HEK293 (cell line): ENCODE measurements at regions not wholly inside any gene's neighbourhood (a gene's known extent, or its start where the extent isn't known, plus 50 kb on each side); places are given as distances from the start of the nearest gene placed in this dataset.

Source experiments
- CTCF ChIA-PET: fragments of 350-600 bp; formaldehyde crosslinking; extraction: SDS; loops from one replicate; lab custom pipeline; 2021; ENCODE audit warnings: antibody characterized with exemption; lab: Yijun Ruan, JAX
- POLR2A ChIA-PET: fragments of 300-600 bp; formaldehyde crosslinking; extraction: SDS; loops from one replicate; lab custom pipeline; 2020; ENCODE audit warnings: antibody characterized with exemption, inconsistent platforms; lab: Yijun Ruan, JAX
- H3K27ac ChIP-seq: fragments of 200-500 bp; sonication (Bioruptor generic); 2 replicates; pipeline ENCODE4 v1.5.1; 2014; ENCODE audit warnings: low read depth, low read length, control low read depth, inconsistent platforms; ENCODE audit errors: extremely low read depth
- H3K36me3 ChIP-seq, 2 experiments: fragments of 200-500 bp in 1 of 2; sonication (Bioruptor generic) in 1 of 2; 1 replicate in 1 of 2; 2 replicates in 1 of 2; pipeline ENCODE4 v1.5.1; 2014 to 2017; ENCODE audit warnings: inconsistent platforms in 2 of 2, low read length in 2 of 2; ENCODE audit not compliant: control insufficient read depth in 2 of 2, insufficient read depth in 1 of 2
- H3K4me1 ChIP-seq: fragments of 200-500 bp; sonication (Bioruptor generic); 2 replicates; pipeline ENCODE4 v1.5.1; 2014; ENCODE audit warnings: mild to moderate bottlenecking, low read length, inconsistent platforms; ENCODE audit not compliant: control insufficient read depth, insufficient read depth
- H3K4me3 ChIP-seq: 2 replicates; pipeline ENCODE4 v1.5.1; 2011; ENCODE audit warnings: low read depth, mild to moderate bottlenecking, control low read depth, low read length, moderate library complexity
- H3K9me3 ChIP-seq: fragments of 200-500 bp; sonication (Bioruptor generic); 2 replicates; pipeline ENCODE4 v1.5.1; 2014; ENCODE audit warnings: low read depth, low read length, inconsistent platforms; ENCODE audit not compliant: control insufficient read depth, insufficient read depth
- GLI2 ChIP-seq: fragments of 450-650 bp; formaldehyde crosslinking; IDR thresholded peaks from 2 replicates; pipeline ENCODE4; 2017; ENCODE audit warnings: missing biosample characterization, missing genetic modification characterization, low read depth, borderline replicate concordance
- HOXA7 ChIP-seq: sonication (generic); formaldehyde crosslinking; IDR thresholded peaks from 2 replicates; pipeline ENCODE4 v1.8.1; 2022; ENCODE audit warnings: missing genetic modification reagents, borderline replicate concordance
- KLF8 ChIP-seq: fragments of 450-650 bp; formaldehyde crosslinking; IDR thresholded peaks from 2 replicates; pipeline ENCODE4 v1.5.1; 2016; ENCODE audit warnings: missing biosample characterization, missing genetic modification characterization
- PRDM1 ChIP-seq: fragments of 450-650 bp; formaldehyde crosslinking; IDR thresholded peaks from 2 replicates; pipeline ENCODE4; 2016; ENCODE audit warnings: missing biosample characterization, missing genetic modification characterization
- TRIM28 ChIP-seq: IDR thresholded peaks from 2 replicates; pipeline ENCODE4 v1.6.1; 2011; ENCODE audit warnings: low read length, control low read depth, borderline replicate concordance
- TSHZ1 ChIP-seq: fragments of 450-650 bp; formaldehyde crosslinking; IDR thresholded peaks from 2 replicates; pipeline ENCODE4 v1.5.1; 2016; ENCODE audit warnings: missing biosample characterization, missing genetic modification characterization, borderline replicate concordance
- ZFHX2 ChIP-seq: fragments of 450-650 bp; formaldehyde crosslinking; conservative IDR thresholded peaks from 2 replicates; pipeline ENCODE4 v1.5.1; 2016; ENCODE audit warnings: missing biosample characterization, missing genetic modification characterization
- ZNF10 ChIP-seq: fragments of 450-650 bp; formaldehyde crosslinking; IDR thresholded peaks from 2 replicates; pipeline ENCODE4 v1.5.1; 2017; ENCODE audit warnings: missing biosample characterization, missing genetic modification characterization
- ZNF48 ChIP-seq: fragments of 450-650 bp; formaldehyde crosslinking; IDR thresholded peaks from 2 replicates; pipeline ENCODE4 v1.5.1; 2016; ENCODE audit warnings: missing biosample characterization, missing genetic modification characterization
- ZNF514 ChIP-seq: fragments of 450-650 bp; formaldehyde crosslinking; IDR thresholded peaks from 2 replicates; pipeline ENCODE4 v1.5.1; 2016; ENCODE audit warnings: missing biosample characterization, missing genetic modification characterization
- ZNF549 ChIP-seq: fragments of 450-650 bp; IDR thresholded peaks from 2 replicates; pipeline ENCODE4 v1.5.1; 2018; ENCODE audit warnings: missing biosample characterization, missing genetic modification characterization, mild to moderate bottlenecking, inconsistent platforms, moderate library complexity
- ZNF561 ChIP-seq: fragments of 450-650 bp; IDR thresholded peaks from 2 replicates; pipeline ENCODE4 v1.5.1; 2018; ENCODE audit warnings: missing biosample characterization, missing genetic modification characterization, borderline replicate concordance
- ZNF660 ChIP-seq: fragments of 450-650 bp; IDR thresholded peaks from 2 replicates; pipeline ENCODE4 v1.5.1; 2018; ENCODE audit warnings: missing biosample characterization, mild to moderate bottlenecking, missing genetic modification characterization
- ZNF701 ChIP-seq: fragments of 450-650 bp; formaldehyde crosslinking; IDR thresholded peaks from 2 replicates; pipeline ENCODE4 v1.5.1; 2016; ENCODE audit warnings: missing biosample characterization, missing genetic modification characterization
- ZNF776 ChIP-seq: fragments of 450-650 bp; formaldehyde crosslinking; IDR thresholded peaks from 2 replicates; pipeline ENCODE4 v1.5.0; 2017; ENCODE audit warnings: missing biosample characterization, missing genetic modification characterization, borderline replicate concordance
- ZSCAN16 ChIP-seq: fragments of 450-650 bp; formaldehyde crosslinking; IDR thresholded peaks from 2 replicates; pipeline ENCODE4 v1.5.1; 2016; ENCODE audit warnings: missing biosample characterization, missing genetic modification characterization
- TF ChIP-seq, protein P1 (sequence below): fragments of 450-650 bp; formaldehyde crosslinking; IDR thresholded peaks from 2 replicates; pipeline ENCODE4 v1.5.1; 2016; ENCODE audit warnings: missing biosample characterization, missing genetic modification characterization
- TF ChIP-seq, protein P2 (sequence below): fragments of 450-650 bp; formaldehyde crosslinking; IDR thresholded peaks from 2 replicates; pipeline ENCODE4 v1.5.1; 2016; ENCODE audit warnings: missing biosample characterization, missing genetic modification characterization
- TF ChIP-seq, protein P3 (sequence below): fragments of 450-650 bp; formaldehyde crosslinking; IDR thresholded peaks from 2 replicates; pipeline ENCODE4 v1.5.1; 2016; ENCODE audit warnings: missing biosample characterization, missing genetic modification characterization
- TF ChIP-seq, protein P4 (sequence below): fragments of 450-650 bp; formaldehyde crosslinking; IDR thresholded peaks from 2 replicates; pipeline ENCODE4 v1.5.1; 2016; ENCODE audit warnings: missing biosample characterization, missing genetic modification characterization, borderline replicate concordance
- TF ChIP-seq, protein P5 (sequence below): fragments of 450-650 bp; formaldehyde crosslinking; IDR thresholded peaks from 2 replicates; pipeline ENCODE4 v1.5.1; 2016; ENCODE audit warnings: missing biosample characterization, missing genetic modification characterization
- TF ChIP-seq, protein P6 (sequence below): sonication (generic); formaldehyde crosslinking; IDR thresholded peaks from 2 replicates; pipeline ENCODE4 v1.8.1; 2022; ENCODE audit warnings: mild to moderate bottlenecking, moderate library complexity, missing genetic modification reagents

- Histone ChIP-seq H3K4me3 (no peak overlapping the region), H3K4me1 (no peaks in the 10 kb centered on the region), H3K27ac (no peak overlapping the region), H3K36me3 (no peaks in the 10 kb centered on the region), H3K9me3 (no peaks in the 10 kb centered on the region)
- TF ChIP-seq ZSCAN16: no peak
- no peak for TF ChIP-seq TRIM28
- no peak for TF ChIP-seq ZNF10 (tag by site-specific recombination)
- TF ChIP-seq ZNF776: no peak
- TF ChIP-seq KLF8 (tag by site-specific recombination): no peak
- no peak for TF ChIP-seq ZNF48 (tag by site-specific recombination)
- TF ChIP-seq ZNF660 (tag by site-specific recombination): no peak
- no peak for TF ChIP-seq GLI2 (tag by site-specific recombination)
- TF ChIP-seq, protein P1, sequence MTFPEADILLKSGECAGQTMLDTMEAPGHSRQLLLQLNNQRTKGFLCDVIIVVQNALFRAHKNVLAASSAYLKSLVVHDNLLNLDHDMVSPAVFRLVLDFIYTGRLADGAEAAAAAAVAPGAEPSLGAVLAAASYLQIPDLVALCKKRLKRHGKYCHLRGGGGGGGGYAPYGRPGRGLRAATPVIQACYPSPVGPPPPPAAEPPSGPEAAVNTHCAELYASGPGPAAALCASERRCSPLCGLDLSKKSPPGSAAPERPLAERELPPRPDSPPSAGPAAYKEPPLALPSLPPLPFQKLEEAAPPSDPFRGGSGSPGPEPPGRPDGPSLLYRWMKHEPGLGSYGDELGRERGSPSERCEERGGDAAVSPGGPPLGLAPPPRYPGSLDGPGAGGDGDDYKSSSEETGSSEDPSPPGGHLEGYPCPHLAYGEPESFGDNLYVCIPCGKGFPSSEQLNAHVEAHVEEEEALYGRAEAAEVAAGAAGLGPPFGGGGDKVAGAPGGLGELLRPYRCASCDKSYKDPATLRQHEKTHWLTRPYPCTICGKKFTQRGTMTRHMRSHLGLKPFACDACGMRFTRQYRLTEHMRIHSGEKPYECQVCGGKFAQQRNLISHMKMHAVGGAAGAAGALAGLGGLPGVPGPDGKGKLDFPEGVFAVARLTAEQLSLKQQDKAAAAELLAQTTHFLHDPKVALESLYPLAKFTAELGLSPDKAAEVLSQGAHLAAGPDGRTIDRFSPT (tag by site-specific recombination): no peak
- no peak for TF ChIP-seq ZNF701 (tag by site-specific recombination)
- TF ChIP-seq ZNF549 (tag by site-specific recombination): no peak
- TF ChIP-seq, protein P2, sequence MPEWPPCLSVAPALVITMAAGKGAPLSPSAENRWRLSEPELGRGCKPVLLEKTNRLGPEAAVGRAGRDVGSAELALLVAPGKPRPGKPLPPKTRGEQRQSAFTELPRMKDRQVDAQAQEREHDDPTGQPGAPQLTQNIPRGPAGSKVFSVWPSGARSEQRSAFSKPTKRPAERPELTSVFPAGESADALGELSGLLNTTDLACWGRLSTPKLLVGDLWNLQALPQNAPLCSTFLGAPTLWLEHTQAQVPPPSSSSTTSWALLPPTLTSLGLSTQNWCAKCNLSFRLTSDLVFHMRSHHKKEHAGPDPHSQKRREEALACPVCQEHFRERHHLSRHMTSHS: no peak
- no peak for TF ChIP-seq ZFHX2 (tag by site-specific recombination)
- TF ChIP-seq PRDM1 (tag by site-specific recombination): no peak
- no peak for TF ChIP-seq TSHZ1
- TF ChIP-seq, protein P3, sequence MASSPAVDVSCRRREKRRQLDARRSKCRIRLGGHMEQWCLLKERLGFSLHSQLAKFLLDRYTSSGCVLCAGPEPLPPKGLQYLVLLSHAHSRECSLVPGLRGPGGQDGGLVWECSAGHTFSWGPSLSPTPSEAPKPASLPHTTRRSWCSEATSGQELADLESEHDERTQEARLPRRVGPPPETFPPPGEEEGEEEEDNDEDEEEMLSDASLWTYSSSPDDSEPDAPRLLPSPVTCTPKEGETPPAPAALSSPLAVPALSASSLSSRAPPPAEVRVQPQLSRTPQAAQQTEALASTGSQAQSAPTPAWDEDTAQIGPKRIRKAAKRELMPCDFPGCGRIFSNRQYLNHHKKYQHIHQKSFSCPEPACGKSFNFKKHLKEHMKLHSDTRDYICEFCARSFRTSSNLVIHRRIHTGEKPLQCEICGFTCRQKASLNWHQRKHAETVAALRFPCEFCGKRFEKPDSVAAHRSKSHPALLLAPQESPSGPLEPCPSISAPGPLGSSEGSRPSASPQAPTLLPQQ (tag by site-specific recombination): no peak
- POLR2A ChIA-PET: no interaction called here
- CTCF ChIA-PET: no interaction called here
These were observed 282.6 kb upstream of the AJAP1 start for GRCh38 chr1:4371849-4372248.

GRCh38 chr1:4375812-4376211 is 278.6 kb upstream of the AJAP1 start:
- ChIA-PET POLR2A (no interaction called here), CTCF (no interaction called here)
- Histone ChIP-seq H3K4me3 (no peak overlapping the region), H3K9me3 (no peaks in the 10 kb centered on the region), H3K4me1 (no peaks in the 10 kb centered on the region), H3K36me3 (no peaks in the 10 kb centered on the region), H3K27ac (no peak overlapping the region)
- TF ChIP-seq, protein P4, sequence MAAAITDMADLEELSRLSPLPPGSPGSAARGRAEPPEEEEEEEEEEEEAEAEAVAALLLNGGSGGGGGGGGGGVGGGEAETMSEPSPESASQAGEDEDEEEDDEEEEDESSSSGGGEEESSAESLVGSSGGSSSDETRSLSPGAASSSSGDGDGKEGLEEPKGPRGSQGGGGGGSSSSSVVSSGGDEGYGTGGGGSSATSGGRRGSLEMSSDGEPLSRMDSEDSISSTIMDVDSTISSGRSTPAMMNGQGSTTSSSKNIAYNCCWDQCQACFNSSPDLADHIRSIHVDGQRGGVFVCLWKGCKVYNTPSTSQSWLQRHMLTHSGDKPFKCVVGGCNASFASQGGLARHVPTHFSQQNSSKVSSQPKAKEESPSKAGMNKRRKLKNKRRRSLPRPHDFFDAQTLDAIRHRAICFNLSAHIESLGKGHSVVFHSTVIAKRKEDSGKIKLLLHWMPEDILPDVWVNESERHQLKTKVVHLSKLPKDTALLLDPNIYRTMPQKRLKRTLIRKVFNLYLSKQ (tag by site-specific recombination): no peak
- TF ChIP-seq ZNF514: no peak
- no peak for TF ChIP-seq HOXA7 (CRISPR knock-in tag)
- no peak for TF ChIP-seq GLI2 (tag by site-specific recombination)
- TF ChIP-seq ZNF561 (tag by site-specific recombination): no peak
- TF ChIP-seq, protein P5, sequence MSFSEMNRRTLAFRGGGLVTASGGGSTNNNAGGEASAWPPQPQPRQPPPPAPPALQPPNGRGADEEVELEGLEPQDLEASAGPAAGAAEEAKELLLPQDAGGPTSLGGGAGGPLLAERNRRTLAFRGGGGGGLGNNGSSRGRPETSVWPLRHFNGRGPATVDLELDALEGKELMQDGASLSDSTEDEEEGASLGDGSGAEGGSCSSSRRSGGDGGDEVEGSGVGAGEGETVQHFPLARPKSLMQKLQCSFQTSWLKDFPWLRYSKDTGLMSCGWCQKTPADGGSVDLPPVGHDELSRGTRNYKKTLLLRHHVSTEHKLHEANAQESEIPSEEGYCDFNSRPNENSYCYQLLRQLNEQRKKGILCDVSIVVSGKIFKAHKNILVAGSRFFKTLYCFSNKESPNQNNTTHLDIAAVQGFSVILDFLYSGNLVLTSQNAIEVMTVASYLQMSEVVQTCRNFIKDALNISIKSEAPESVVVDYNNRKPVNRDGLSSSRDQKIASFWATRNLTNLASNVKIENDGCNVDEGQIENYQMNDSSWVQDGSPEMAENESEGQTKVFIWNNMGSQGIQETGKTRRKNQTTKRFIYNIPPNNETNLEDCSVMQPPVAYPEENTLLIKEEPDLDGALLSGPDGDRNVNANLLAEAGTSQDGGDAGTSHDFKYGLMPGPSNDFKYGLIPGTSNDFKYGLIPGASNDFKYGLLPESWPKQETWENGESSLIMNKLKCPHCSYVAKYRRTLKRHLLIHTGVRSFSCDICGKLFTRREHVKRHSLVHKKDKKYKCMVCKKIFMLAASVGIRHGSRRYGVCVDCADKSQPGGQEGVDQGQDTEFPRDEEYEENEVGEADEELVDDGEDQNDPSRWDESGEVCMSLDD (tag by site-specific recombination): no peak
- TF ChIP-seq, protein P6, sequence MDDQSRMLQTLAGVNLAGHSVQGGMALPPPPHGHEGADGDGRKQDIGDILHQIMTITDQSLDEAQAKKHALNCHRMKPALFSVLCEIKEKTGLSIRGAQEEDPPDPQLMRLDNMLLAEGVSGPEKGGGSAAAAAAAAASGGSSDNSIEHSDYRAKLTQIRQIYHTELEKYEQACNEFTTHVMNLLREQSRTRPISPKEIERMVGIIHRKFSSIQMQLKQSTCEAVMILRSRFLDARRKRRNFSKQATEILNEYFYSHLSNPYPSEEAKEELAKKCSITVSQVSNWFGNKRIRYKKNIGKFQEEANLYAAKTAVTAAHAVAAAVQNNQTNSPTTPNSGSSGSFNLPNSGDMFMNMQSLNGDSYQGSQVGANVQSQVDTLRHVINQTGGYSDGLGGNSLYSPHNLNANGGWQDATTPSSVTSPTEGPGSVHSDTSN: no peak
